ENCODE measurements at regions not wholly inside any gene's neighbourhood (a gene's known extent, or its start where the extent isn't known, plus 50 kb on each side); places are given as distances from the start of the nearest gene placed in this dataset.
"Not testable (repeated sequence)": the region's sequence is repeated elsewhere in the genome, so short reads cannot be mapped to it uniquely, and the experiment has no call there.

GRCh38 chr15:38112406-38112805 is 140.2 kb upstream of the SPRED1 start:
- Histone ChIP-seq H3K27me3 (no peaks in the 10 kb centered on the region), H3K4me1 (ENCODE audit: low read depth) (no peaks in the 10 kb centered on the region), H3K36me3 (no peaks in the 10 kb centered on the region), H3K27ac (no peak overlapping the region), H3K9me3 (ENCODE audit: low read depth) (no peaks in the 10 kb centered on the region), H3K4me3 (no peak overlapping the region)
- DNase-seq (ENCODE audit: low read depth in 1 of 2, low spot score in 1 of 2): no peak
- no peak for TF ChIP-seq CTCF (IDR thresholded peaks at IDR 0.05; ENCODE audit: low read depth, low read length)

GRCh38 chr15:38115121-38115520 is 137.5 kb upstream of the SPRED1 start:
- Histone ChIP-seq H3K4me1 (ENCODE audit: low read depth) (no peaks in the 10 kb centered on the region), H3K27ac (no peak overlapping the region), H3K36me3 (no peaks in the 10 kb centered on the region), H3K27me3 (no peaks in the 10 kb centered on the region), H3K4me3 (no peak overlapping the region), H3K9me3 (ENCODE audit: low read depth) (no peaks in the 10 kb centered on the region)
- no peak for DNase-seq (ENCODE audit: low read depth in 1 of 2, low spot score in 1 of 2)
- no peak for TF ChIP-seq CTCF (IDR thresholded peaks at IDR 0.05; ENCODE audit: low read depth, low read length)

- no peak for TF ChIP-seq CTCF (IDR thresholded peaks at IDR 0.05; ENCODE audit: low read depth, low read length)
- Histone ChIP-seq H3K27me3 (no peaks in the 10 kb centered on the region), H3K4me3 (no peak overlapping the region), H3K27ac (no peak overlapping the region), H3K4me1 (ENCODE audit: low read depth) (no peaks in the 10 kb centered on the region), H3K36me3 (no peaks in the 10 kb centered on the region), H3K9me3 (ENCODE audit: low read depth) (no peaks in the 10 kb centered on the region)
- no peak for DNase-seq (ENCODE audit: low read depth in 1 of 2, low spot score in 1 of 2)
Measured at GRCh38 chr15:38117781-38118180, 134.9 kb upstream of the SPRED1 start.

GRCh38 chr15:38119865-38120264 is 132.8 kb upstream of the SPRED1 start:
- H3K9me3 ChIP-seq (ENCODE audit: low read depth); H3K27ac ChIP-seq; DNase-seq (ENCODE audit: low read depth in 1 of 2, low spot score in 1 of 2); H3K36me3 ChIP-seq; H3K4me1 ChIP-seq (ENCODE audit: low read depth); H3K4me3 ChIP-seq; H3K27me3 ChIP-seq: not testable (repeated sequence)

- Histone ChIP-seq H3K4me1 (ENCODE audit: low read depth) (no peaks in the 10 kb centered on the region), H3K27ac (no peak overlapping the region), H3K4me3 (no peak overlapping the region), H3K27me3 (no peaks in the 10 kb centered on the region), H3K9me3 (ENCODE audit: low read depth) (no peaks in the 10 kb centered on the region), H3K36me3 (no peaks in the 10 kb centered on the region)
- peak in 1 of 2 donors; percentile 32 for DNase-seq (ENCODE audit: low read depth in 1 of 2, low spot score in 1 of 2)
- no peak for TF ChIP-seq CTCF (IDR thresholded peaks at IDR 0.05; ENCODE audit: low read depth, low read length)
Measured at GRCh38 chr15:38127306-38127771, 125.3 kb upstream of the SPRED1 start.

- Histone ChIP-seq H3K9me3 (ENCODE audit: low read depth) (no peaks in the 10 kb centered on the region), H3K4me1 (ENCODE audit: low read depth) (no peaks in the 10 kb centered on the region), H3K27me3 (no peaks in the 10 kb centered on the region), H3K27ac (no peak overlapping the region), H3K36me3 (no peaks in the 10 kb centered on the region), H3K4me3 (no peak overlapping the region)
- peak in 1 of 2 donors; percentile 77 for DNase-seq (ENCODE audit: low read depth in 1 of 2, low spot score in 1 of 2)
- no peak for TF ChIP-seq CTCF (IDR thresholded peaks at IDR 0.05; ENCODE audit: low read depth, low read length)
Measured at GRCh38 chr15:38128341-38128781, 124.3 kb upstream of the SPRED1 start.

All from cardiac muscle cell (in vitro differentiated cells and primary cell).